PC-3 (cell line): ENCODE measurements at regions not wholly inside any gene's neighbourhood (a gene's known extent, or its start where the extent isn't known, plus 50 kb on each side); places are given as distances from the start of the nearest gene placed in this dataset.

Source experiments
- EZH2 ChIP-seq: fragments of 300-600 bp; sonication (generic); IDR thresholded peaks from one replicate; pipeline ENCODE4 v1.6.1; 2017; ENCODE audit warnings: antibody characterized with exemption, mild to moderate bottlenecking, low read length; ENCODE audit not compliant: unreplicated experiment
- TF ChIP-seq, protein P1 (sequence below): fragments of 300-600 bp; sonication (generic); conservative IDR thresholded peaks from 2 replicates; pipeline ENCODE4 v1.5.1; 2017; ENCODE audit warnings: antibody characterized with exemption, low read depth, mild to moderate bottlenecking, low read length

DNA sequence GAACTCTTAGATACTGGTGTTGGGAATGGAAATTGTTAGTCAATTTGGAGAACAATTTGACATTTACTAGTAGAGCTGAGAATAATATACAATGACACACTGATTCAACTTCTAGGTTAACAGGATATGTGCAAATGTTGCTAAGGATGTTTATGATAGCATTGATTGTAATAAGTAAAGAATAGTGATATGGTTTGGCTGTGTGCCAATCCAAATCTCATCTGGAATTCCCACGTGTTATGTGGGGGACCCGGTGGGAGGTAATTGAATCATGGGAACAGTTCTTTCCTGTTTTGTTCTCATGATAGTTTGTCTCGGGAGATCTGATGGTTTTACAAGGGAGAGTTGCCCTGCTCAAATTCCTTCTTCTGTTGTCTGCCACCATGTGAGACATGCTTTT is 302.4 kb upstream of the TMPRSS15 start:
- TF ChIP-seq, protein P1, sequence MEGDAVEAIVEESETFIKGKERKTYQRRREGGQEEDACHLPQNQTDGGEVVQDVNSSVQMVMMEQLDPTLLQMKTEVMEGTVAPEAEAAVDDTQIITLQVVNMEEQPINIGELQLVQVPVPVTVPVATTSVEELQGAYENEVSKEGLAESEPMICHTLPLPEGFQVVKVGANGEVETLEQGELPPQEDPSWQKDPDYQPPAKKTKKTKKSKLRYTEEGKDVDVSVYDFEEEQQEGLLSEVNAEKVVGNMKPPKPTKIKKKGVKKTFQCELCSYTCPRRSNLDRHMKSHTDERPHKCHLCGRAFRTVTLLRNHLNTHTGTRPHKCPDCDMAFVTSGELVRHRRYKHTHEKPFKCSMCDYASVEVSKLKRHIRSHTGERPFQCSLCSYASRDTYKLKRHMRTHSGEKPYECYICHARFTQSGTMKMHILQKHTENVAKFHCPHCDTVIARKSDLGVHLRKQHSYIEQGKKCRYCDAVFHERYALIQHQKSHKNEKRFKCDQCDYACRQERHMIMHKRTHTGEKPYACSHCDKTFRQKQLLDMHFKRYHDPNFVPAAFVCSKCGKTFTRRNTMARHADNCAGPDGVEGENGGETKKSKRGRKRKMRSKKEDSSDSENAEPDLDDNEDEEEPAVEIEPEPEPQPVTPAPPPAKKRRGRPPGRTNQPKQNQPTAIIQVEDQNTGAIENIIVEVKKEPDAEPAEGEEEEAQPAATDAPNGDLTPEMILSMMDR, result no peak
- TF ChIP-seq EZH2, result no peak
